Lower leg skin (tissue), 4 donors: ENCODE measurements at regions not wholly inside any gene's neighbourhood (a gene's known extent, or its start where the extent isn't known, plus 50 kb on each side); places are given as distances from the start of the nearest gene placed in this dataset.

Experiments
- DNase-seq, 2 donors: peaks; one replicate each; pipeline ENCODE4 v3.0.0-alpha.2; 2019; ENCODE audit warnings: low spot score in 2 of 2
- H3K4me3 ChIP-seq: fragments of 200-600 bp; sonication (generic); 2 replicates; pipeline ENCODE4 v1.5.1; 2017; ENCODE audit warnings: mild to moderate bottlenecking, low read depth; ENCODE audit not compliant: poor library complexity, severe bottlenecking
- CTCF ChIP-seq, 3 donors: fragments of 450-650 bp; IDR thresholded peaks; one replicate each; pipeline ENCODE4 v1.5.1; 2016; ENCODE audit warnings: antibody characterized with exemption in 3 of 3, mild to moderate bottlenecking in 3 of 3, moderate library complexity in 2 of 3
- POLR2A ChIP-seq, 2 donors: fragments of 450-650 bp; IDR thresholded peaks; one replicate each; pipeline ENCODE4 v1.6.1; 2016 to 2017; ENCODE audit warnings: antibody characterized with exemption in 2 of 2, mild to moderate bottlenecking in 1 of 2, moderate library complexity in 1 of 2
- WGBS, 2 donors: methylation state at CpG; one replicate each; pipeline ENCODE4 v1.1.5; 2018; 5-methylcytosine and 5-hydroxymethylcytosine counted together
- intact Hi-C: fragments of 100-400 bp; cut with DNase I; formaldehyde crosslinking; loops from one replicate; pipeline ENCODE4 v1.15.0; 2023; ENCODE audit warnings: low total_unique reads

- TF ChIP-seq CTCF (IDR thresholded peaks at IDR 0.05) = no peak
- no peak for TF ChIP-seq POLR2A (IDR thresholded peaks at IDR 0.05)
- WGBS, 2 donors = 65 to 78% methylated on average over 4 of the region's 4 CpGs
- no peak overlapping the region for H3K4me3 ChIP-seq
- DNase-seq = no peak
- intact Hi-C loops = no loop called here
These were observed 92.4 kb upstream of the CAST start for GRCh38 chr5:96569770-96570169.

- DNase-seq = no peak
- TF ChIP-seq POLR2A (IDR thresholded peaks at IDR 0.05) = no peak
- TF ChIP-seq CTCF (IDR thresholded peaks at IDR 0.05) = no peak
- intact Hi-C loops = no loop called here
- H3K4me3 ChIP-seq = no peak overlapping the region
- 87 to 92% methylated on average over 5 of the region's 5 CpGs for WGBS, 2 donors
These were observed 89.2 kb upstream of the CAST start for GRCh38 chr5:96572864-96573512.

GRCh38 chr5:96573513-96573894 lies 88.7 kb upstream of the CAST start:
- TF ChIP-seq CTCF (IDR thresholded peaks at IDR 0.05) (no peak), POLR2A (IDR thresholded peaks at IDR 0.05) (no peak)
- intact Hi-C loops = no loop called here

GRCh38 chr5:96576876-96577275 lies 85.3 kb upstream of the CAST start:
- TF ChIP-seq POLR2A (IDR thresholded peaks at IDR 0.05) (no peak), CTCF (IDR thresholded peaks at IDR 0.05) (no peak)
- intact Hi-C loops = no loop called here
- no peak for DNase-seq
- H3K4me3 ChIP-seq = no peak overlapping the region
- 55 to 59% methylated on average over 3 of the region's 3 CpGs for WGBS, 2 donors

More at GRCh38 chr5:96573513-96573894, 88.7 kb upstream of the CAST start:
- H3K4me3 ChIP-seq = no peak overlapping the region
- no peak for DNase-seq

- TF ChIP-seq POLR2A (IDR thresholded peaks at IDR 0.05) (no peak), CTCF (IDR thresholded peaks at IDR 0.05) (no peak)
- DNase-seq = no peak
- H3K4me3 ChIP-seq = no peak overlapping the region
- intact Hi-C loops = no loop called here
These were observed 84.3 kb upstream of the CAST start for GRCh38 chr5:96577909-96578308.

GRCh38 chr5:96579711-96580110 lies 82.5 kb upstream of the CAST start:
- TF ChIP-seq CTCF (IDR thresholded peaks at IDR 0.05) = no peak
- TF ChIP-seq POLR2A (IDR thresholded peaks at IDR 0.05) = no peak
- H3K4me3 ChIP-seq = no peak overlapping the region
- no peak for DNase-seq
- intact Hi-C loops = no loop called here
- 86 to 95% methylated on average over 2 of the region's 2 CpGs for WGBS, 2 donors
